Mesenteric fat pad (tissue), 1 donor: ENCODE measurements at regions not wholly inside any gene's neighbourhood (a gene's known extent, or its start where the extent isn't known, plus 50 kb on each side); places are given as distances from the start of the nearest gene placed in this dataset.

Experiments
- DNase-seq: peaks from one replicate; pipeline ENCODE4 v3.0.0-alpha.2; 2020; ENCODE audit warnings: low spot score
- donor health status: DM: yes; HTN: yes; CAD: no.

- DNase-seq = peak; percentile 64
Measured at GRCh38 chr14:104249706-104250105, 111.3 kb downstream of the KIF26A start.

DNA sequence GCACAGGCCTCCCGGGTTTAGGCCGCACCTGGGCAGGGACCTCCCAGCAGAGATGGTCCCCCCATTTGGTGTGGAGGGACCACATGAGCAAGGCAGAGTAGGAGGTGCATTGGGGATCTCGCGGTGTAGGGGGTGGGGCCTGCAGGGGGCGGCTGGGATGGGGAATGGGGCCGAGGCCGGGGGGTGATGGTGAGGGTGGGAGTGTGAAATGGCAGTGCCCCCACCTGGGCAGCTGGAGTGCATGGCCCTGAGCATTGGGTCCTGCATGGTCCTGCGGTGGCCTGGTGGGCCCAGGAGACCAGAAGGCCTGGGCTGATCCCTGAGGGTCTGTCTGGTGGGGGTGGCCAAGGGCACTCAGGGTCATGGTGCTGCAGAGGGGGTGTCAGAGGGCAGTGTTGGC lies 111.8 kb downstream of the KIF26A start:
- no peak for DNase-seq

DNA sequence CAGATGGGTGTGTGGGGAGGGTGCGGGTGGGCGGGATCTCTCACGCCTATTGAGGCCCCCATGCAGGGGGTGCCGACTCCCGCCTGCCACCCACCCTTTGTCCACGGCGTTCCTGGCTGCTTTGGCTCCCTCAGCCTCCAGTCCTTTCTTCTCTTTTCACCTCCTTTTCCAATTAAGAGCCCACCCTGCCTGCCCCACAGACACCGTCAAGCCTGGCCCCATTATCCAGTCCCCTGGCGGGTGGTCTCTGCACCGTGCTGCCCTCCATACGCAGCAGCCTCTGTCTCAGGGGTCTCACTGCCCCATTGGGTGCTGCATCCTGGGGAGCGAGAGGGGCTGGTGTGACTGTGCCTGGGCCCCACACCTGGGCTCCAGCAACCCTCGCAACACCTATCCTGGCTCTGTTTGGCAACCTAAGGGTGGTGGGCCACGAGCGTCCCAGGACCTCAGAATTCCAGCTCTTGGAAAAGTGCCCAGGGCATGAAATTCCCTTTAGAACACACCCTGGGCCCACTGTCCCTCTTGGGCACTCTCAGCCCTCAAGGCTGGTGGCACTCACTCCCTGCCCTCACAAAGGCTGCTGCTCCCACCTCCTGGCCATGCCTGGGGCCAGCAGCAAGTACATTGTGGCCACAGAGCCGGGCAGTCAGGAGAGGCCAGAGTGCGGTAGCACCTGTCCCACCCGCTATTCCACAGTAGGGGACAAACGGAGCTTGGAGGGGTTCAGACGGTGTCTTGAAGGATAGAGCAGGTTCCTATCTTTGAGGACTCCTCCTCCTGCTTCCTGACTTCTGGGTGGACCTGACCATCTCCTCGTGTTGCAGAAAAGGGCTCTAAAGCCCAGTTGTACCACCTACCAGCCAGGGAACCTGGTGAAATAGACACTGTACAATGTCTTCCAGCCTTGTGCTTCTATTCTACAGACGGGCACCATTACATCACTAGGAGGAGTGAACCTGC lies 114.1 kb downstream of the KIF26A start:
- DNase-seq = peak; percentile 64

DNA sequence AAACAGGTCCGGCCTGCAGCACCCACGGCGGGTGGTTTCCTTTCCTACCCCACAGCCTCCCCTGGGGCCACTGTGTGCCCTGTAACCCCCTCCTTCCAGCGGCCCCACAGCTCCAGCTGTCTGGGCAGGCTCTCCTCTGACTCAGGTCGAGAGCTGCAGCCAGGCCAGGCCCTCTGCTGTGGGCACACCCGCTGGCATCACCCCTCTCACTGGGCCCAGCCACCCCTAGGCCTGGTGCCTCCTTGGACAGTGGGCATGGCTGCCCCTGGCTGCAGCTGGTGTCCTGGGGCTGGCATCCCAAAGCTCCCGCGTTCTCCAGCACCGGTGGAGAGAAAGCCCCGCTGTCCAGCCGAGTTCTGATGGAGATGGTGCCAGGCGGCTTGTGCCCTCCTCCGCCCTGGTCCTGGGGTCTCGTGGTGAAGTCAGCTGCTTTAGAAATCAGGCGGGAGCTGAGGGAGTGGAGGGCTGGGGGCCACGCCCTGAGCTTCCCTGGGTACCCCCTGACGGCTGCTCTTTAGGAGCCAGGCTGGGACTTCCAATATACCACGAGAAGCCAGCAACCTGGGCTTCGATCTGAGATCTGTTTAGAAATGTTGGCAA lies 114.9 kb downstream of the KIF26A start:
- DNase-seq = peak; percentile 80

DNA sequence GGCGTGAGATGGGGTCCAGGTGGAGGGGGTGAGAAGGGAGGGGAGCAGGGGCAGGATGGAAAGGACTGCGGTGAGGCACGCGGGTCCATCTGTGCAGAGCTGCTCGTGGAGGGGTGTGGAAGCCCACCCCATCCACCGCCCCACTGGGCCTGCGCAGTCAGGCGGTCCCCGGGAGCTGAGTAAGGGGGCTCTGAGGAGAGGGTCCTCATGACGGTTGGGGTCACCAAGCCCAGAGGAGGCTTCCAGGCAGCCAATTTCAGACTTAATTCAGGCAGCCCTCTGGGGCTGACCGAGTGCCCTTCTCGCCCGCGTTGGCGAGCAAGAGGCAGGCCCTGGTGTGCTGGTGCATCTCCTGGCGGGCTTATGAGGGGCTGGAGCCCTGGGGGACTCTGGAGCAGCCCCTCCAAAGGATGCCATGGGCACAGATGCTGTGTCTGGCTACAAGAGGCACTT lies 115.5 kb downstream of the KIF26A start:
- peak; percentile 69 for DNase-seq

DNA sequence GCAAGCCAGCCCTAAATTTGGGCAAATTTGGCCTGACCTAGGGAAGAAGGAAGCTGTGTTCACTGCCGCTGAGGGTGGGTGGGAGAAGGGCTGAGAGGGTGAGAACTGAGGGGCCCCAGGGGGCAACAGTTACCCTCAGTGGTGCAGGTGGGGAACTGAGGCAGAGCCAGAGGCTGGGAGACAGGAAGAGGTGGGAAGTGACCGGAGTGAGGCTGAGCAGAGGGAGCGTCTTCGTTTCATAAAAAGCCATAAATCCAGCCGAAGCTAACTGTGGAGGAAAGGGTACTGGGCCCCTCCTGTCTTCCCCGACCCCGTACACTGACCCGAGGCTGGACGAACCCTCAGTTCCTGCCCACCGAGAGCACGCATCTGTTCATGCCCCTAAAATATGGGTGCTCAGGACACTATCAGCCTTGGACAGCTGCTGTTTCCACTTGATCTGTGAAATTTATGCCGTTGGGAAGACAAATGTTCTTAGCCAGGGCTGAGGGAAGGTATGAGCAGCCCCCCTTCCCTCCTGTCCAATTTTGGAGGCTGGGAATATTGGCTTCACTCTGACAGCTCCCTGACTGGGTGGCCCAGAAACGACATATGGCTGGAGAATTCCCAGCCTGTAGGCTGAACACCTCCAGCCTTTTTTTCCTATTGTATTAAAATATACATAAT lies 116.5 kb downstream of the KIF26A start:
- peak; percentile 60 for DNase-seq

DNA sequence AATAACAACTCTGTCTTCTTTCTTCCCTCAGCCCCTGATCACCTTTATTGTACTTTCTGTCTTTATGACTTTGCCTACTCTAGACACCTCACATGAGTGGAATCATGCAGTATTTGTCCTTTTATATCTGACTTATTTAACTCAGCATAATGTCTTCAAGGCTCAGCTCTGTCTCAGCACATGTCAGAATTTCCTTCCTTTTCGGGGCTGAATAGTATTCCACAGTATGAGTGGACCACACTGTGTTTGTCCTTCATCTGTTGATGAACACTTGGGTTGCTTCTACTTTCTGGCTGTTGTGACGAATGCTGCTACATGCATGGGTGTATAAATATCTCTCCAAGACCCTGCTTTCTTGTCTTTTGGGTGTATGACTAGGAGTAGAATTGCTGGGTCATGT lies 117.6 kb downstream of the KIF26A start:
- no peak for DNase-seq

- DNase-seq = peak; percentile 75
Measured at GRCh38 chr14:104262515-104263514, 124.4 kb downstream of the KIF26A start.

- no peak for DNase-seq
Measured at GRCh38 chr14:104263675-104264358, 125.4 kb downstream of the KIF26A start.

DNA sequence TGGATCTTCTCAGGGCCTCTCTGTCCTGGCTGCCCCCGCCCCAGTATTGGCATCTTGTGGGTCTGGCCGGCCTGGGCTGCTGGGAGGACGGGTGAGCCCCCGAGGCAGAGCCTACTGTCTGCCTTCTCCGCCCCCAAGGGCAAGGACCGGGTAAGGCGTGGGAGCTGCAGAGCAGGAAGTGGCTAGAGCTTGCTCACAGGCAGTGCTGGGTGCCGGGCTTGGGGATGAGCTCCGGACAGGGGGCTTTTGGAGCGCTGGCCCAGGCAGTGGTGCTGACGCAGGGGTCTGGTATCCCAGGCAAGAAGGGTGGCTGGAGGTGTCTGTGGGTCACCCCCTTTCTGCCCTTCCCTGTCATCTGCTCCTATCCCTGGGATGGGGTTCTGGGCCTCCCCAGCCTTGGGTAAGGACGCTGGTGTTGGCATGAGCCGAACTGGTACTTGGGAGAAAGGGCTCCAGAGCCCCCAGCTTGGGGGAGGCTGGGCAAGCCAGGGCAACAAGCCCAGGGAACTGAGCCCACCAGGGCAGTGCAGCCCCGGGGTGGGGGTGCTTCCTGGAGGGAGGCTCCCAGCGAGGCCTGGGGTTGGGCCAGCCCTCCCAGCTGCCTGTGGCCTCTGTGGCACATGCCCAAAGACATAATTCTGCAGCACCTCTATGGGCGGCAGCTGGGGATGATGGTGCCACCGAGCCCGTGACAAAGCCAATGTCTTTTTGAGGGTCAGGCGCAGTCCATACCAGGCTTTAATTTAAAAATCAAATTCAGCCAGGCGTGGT lies 126.3 kb downstream of the KIF26A start:
- DNase-seq = peak; percentile 71

- DNase-seq = no peak
Measured at GRCh38 chr14:104265918-104266630, 127.7 kb downstream of the KIF26A start.

GRCh38 chr14:104266631-104267575 lies 128.5 kb downstream of the KIF26A start:
- DNase-seq = peak; percentile 85

- DNase-seq = no peak
Measured at GRCh38 chr14:104267895-104268294, 129.5 kb downstream of the KIF26A start.

GRCh38 chr14:104268295-104268694 lies 129.9 kb downstream of the KIF26A start:
- no peak for DNase-seq

GRCh38 chr14:104268725-104269436 lies 130.5 kb downstream of the KIF26A start:
- peak; percentile 82 for DNase-seq

DNA sequence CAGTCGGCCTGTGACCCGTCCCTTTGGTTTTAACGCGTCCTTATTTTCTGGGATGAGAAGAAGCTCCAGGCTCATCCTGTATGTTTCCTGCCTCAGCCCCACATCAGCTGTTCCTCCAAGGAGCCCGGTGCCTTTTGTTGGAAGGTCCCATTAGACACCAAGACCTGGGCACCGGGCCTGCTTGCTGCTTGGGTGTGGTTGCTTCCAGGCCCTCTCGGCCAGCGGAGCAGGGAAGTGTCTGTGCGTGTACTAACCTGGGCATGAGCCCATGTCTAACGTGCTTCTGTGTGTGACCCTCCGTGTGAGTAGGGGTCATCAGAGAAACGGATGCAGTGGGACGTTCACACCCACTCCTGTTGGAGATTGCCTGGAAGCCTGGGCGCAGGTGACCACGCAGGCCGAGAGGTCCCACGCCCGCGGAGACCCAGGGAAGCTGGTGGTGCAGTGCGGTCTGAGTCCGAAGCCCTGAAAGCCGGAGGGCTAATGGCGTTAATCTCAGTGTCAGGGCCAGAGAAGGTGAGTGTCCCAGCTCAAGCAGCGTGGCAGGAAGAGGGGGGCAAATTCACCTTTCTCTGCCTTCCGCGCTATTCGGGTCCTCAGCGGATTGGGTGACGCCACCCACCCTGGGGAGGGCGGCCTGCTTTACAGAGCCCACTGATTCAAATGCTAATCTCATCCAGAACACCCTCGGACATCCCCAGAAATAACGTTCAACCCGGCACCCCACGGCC lies 131.3 kb downstream of the KIF26A start:
- peak; percentile 82 for DNase-seq
